Fibroblast of lung (primary cell): ENCODE measurements at regions not wholly inside any gene's neighbourhood (a gene's known extent, or its start where the extent isn't known, plus 50 kb on each side); places are given as distances from the start of the nearest gene placed in this dataset.

Experiments used
- EZH2 ChIP-seq: IDR thresholded peaks from 2 replicates; pipeline ENCODE4 v1.5.1; 2012; ENCODE audit warnings: low read length, control low read depth, mild to moderate bottlenecking; ENCODE audit errors: missing control alignments
- TF ChIP-seq, protein P1 (sequence below), 2 donors: IDR thresholded peaks in 1 of 2; conservative IDR thresholded peaks in 1 of 2; 1 replicate in 1 of 2; 2 replicates in 1 of 2; pipeline ENCODE4 v1.5.1; 2011 to 2012; ENCODE audit warnings: low read length in 2 of 2, control low read depth in 1 of 2, inconsistent platforms in 1 of 2, low read depth in 1 of 2, mild to moderate bottlenecking in 1 of 2

DNA sequence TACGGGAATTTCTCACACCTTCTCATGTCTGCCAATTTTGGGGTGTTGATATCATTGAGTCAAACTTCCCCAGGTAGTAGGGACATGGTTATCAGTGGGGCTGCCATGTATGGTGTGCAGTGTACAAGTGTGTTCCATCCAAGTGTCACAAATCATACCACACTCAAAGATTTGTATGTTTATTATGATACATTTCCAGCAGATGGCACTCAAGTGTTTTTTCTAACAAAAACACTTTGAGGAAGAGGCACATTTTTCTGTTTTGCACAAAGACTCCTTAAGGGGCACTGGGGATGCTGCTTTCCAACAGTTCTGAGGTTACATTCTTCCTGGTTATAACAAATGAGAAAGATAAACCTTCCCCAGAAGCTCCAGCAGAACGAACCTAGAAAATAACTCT is 414.5 kb downstream of the REEP3 start:
- TF ChIP-seq, protein P1, sequence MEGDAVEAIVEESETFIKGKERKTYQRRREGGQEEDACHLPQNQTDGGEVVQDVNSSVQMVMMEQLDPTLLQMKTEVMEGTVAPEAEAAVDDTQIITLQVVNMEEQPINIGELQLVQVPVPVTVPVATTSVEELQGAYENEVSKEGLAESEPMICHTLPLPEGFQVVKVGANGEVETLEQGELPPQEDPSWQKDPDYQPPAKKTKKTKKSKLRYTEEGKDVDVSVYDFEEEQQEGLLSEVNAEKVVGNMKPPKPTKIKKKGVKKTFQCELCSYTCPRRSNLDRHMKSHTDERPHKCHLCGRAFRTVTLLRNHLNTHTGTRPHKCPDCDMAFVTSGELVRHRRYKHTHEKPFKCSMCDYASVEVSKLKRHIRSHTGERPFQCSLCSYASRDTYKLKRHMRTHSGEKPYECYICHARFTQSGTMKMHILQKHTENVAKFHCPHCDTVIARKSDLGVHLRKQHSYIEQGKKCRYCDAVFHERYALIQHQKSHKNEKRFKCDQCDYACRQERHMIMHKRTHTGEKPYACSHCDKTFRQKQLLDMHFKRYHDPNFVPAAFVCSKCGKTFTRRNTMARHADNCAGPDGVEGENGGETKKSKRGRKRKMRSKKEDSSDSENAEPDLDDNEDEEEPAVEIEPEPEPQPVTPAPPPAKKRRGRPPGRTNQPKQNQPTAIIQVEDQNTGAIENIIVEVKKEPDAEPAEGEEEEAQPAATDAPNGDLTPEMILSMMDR (conservative IDR thresholded peaks at IDR 0.05 in 1 of 2, IDR thresholded peaks at IDR 0.05 in 1 of 2; ENCODE audit: low read depth in 1 of 2, low read length in 2 of 2) = no peak
- no peak for TF ChIP-seq EZH2
